ENCODE measurements at regions not wholly inside any gene's neighbourhood (a gene's known extent, or its start where the extent isn't known, plus 50 kb on each side); places are given as distances from the start of the nearest gene placed in this dataset.

DNA sequence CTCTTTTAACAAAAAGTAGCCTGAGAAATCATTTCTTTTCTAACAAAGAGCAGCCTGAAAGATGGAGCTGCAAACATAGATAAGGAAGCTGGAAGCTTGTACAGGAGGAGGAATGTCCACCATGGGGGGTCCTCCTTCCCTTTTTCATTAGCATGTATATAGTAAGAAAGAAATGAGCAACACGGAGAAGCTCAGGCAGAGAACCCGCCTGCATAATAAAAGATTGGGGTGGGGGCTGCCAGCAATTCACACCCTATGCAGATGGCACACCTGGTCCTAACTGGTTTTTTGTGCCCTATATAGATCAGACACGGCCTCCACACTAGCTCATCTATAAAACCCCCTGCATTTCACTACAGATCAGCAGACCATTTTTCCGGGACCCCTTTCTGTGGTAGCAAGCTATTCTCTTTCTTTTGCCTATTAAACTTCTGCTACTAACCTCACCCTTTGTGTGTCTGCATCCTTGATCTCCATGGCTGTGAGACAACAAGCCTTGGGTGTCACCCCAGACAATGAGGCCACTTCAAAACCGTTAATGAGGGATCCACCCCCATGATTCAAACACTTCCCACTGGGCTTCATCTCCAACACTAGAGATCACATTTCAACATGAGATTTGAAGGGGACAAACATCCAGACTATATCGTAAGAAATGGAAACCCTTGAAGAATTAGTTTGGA, 167.5 kb upstream of the FREM2 start:
- DNase-seq (ENCODE audit: low read depth, low spot score), result no peak

DNA sequence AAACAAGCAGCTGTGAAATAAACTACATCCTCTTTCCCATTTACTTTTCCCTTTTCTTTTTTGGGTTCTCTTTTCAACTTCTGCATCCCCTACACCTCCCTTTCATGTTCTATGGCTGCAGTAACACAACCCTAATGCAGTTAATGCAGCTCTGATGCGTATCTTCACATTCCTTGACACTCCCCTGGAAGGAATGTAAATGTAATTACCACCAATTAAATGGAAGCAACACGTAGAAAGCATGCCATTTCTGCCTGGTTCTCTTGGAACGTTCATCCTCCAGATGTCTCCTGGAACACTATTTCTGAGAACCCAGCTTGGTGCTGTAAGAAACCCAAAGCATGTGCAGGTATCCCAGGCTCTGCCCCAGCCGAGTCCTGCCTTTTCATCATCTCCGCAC, 166.8 kb upstream of the FREM2 start:
- no peak for DNase-seq (ENCODE audit: low read depth, low spot score)

DNA sequence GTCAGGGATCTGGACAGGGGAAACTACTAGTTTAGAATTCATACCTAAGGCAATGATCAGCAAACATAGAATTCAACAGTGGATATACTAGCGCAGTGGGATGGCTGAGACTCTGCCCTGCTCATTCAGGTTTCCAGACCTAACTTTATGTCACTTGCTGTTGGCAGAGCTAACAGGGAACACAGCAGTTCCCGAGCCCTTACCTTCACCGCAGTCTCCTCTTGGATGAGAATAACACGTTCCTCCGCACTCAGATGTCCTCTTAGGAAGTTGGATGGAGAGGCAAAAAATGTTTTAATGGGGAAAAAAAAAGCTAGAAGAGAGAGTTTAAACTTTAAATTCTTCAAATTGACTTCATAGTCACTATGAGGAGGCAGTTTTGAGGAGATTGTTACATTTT, 159.7 kb upstream of the FREM2 start:
- no peak for DNase-seq (ENCODE audit: low read depth, low spot score)

DNA sequence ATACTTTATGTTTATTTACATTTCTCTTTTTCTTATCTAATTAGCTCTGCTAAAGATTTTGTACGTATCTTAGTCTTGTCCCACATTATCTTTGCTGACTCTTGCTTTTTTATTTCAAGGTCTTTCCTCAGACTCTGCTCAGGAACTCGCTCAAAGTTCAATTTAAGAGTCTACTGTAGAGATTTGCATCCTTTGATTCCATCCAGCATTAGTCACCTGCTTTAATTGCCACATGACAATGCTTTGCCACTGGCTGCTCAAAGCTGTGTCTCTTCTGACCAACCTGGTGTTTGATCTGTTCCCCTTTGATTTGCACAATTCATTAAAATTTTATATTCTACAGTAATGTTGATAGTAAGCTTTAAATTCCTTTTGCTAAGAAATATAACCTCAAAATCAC, 157.9 kb upstream of the FREM2 start:
- no peak for DNase-seq (ENCODE audit: low read depth, low spot score)

DNA sequence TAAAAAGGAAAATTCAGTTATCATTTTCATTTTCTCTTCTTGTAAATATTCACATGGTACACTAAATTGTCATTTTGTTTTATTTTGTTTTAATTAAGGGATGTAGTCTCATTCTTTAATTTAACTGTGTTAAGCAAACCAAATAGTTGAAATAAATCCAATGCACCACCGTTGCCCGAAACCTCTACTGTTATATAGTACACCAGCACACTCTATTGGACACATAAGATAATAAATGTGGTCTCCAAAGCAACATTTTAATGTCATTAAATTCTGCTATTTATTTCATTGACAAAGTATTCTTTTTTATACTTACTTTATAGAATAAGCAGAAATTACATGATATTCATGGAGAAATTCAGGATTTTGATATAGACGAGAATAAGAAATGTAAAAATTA, 156.4 kb upstream of the FREM2 start:
- no peak for DNase-seq (ENCODE audit: low read depth, low spot score)

DNA sequence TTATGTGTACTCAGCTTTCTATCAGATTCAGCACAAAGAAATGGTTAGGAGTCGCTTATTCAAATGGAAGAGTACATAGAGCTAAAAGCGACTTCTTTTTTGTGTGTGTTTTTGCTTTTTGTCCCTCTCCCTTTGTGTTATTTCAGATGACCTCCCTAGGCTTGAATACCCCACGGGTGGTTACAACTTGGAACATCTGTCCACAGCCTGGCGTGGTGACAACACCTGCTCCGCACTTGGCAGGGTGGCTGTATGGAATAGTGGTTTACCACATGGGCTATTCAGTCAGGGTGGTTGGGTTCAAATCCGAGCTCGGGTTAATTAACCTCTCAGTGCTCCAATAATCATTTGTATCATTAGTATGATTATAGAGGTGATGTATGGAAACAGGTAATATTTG, 151.6 kb upstream of the FREM2 start:
- no peak for DNase-seq (ENCODE audit: low read depth, low spot score)

DNA sequence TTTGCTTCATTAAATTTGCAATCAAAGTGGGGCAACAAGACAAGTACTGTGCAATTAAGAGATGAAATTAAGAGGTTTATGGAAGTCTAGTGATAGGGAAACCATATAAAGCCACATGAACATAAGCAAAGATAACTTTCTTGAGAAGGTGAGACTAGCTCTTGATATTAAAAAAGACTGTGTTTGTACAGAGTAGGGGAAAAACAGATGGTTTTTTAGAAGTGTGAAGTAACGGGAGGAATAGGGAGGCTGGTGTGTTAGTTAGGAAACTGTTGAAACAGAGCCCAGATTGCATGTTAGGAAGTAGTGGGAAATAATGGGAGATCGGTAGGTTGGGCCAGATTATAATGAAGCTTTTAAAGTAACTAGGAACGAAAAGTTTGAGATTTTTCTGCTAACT, 149.8 kb upstream of the FREM2 start:
- DNase-seq (ENCODE audit: low read depth, low spot score), result no peak

DNA sequence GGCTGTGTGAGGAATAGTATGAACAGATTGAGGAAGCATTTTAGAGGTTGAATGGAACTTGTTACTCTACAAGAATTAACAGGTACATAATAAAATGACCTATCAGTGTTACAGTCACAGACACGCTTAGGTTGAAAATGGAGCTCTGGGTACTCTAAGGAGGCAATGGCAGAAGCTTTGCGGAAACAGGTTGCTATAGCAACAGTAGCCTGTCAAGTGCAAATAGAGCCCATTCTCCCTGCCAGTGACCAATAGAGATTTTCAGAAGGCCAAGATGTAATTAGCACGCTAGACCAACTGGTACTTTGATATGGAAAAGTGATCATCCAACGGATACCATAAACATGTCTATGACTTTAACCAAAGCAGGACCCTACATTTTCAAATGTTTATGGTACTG, 148.5 kb upstream of the FREM2 start:
- peak; percentile 33 for DNase-seq (ENCODE audit: low read depth, low spot score)

DNA sequence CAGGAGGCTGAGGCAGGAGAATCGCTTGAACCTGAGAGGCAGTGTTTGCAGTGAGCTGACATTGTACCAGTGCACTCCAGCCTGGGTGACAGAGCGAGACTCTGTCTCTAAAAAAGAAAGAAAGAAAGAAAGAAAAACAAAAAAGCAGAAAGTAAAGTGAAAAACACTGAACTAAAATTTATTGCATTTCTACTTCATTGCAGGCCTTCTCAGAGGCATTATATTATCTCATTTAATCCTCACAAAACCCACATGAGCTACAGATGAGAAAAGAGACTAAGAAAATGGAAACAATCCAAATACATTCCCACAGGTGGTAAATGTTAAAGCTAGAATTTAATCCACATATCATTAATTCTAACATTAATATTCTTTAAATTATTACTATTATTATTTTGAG, 147.2 kb upstream of the FREM2 start:
- no peak for DNase-seq (ENCODE audit: low read depth, low spot score)

DNA sequence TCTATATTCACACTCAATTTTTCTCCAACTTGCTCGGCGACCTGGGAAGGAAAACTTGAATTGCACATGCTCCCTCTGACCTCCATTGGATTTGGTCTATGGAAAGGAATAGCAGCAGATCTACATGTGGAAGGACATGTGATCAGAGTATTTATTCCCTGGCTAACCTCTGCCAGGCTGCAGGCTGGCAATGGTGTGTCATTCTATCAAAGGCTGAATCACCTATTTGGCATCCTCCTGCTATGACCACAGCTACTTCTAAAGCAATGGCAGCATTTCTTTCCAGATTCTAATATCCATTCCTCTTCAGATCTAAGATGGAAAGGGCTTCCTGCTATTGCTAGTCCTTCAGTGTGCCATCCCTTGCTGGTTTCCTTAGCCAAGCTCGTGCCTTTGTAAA, 144.3 kb upstream of the FREM2 start:
- DNase-seq (ENCODE audit: low read depth, low spot score), result no peak

DNA sequence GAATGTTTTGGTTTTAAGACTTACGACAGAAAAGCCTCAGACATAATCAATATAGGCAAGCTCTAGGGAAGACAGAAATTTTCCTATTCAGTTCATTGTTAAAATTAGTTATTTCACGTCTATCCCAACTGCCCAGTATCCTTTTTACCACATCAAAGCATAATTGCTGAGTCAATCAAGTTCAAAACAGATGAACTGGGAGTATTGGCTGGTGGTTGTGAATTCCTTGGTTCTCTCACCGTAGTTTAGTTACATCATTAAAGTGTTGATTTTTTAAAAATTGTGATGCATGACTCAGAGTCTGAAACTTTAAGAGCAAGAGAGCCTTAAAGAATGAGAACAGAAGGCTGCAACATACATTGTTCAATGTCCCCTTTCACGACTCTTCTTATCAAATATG, 143.3 kb upstream of the FREM2 start:
- no peak for DNase-seq (ENCODE audit: low read depth, low spot score)

DNA sequence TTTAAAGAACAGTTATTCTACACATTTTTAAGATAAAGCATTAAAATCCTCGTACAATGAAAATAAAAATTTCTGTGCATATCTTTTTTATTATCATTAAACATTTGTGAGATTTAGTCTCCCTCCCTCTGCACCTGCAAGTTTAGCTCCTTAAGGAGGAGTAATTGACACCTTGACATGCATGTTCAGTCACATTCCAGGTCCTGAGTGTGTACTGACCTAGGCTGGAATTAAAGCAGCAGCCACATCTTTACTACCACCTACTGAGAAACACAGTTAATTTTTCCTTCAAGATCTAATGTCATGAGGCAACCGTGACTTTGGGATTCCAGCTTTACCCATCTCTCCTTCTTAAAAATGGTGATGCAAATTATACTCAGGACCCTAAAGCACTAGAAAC, 123.1 kb upstream of the FREM2 start:
- DNase-seq (ENCODE audit: low read depth, low spot score), result no peak

DNA sequence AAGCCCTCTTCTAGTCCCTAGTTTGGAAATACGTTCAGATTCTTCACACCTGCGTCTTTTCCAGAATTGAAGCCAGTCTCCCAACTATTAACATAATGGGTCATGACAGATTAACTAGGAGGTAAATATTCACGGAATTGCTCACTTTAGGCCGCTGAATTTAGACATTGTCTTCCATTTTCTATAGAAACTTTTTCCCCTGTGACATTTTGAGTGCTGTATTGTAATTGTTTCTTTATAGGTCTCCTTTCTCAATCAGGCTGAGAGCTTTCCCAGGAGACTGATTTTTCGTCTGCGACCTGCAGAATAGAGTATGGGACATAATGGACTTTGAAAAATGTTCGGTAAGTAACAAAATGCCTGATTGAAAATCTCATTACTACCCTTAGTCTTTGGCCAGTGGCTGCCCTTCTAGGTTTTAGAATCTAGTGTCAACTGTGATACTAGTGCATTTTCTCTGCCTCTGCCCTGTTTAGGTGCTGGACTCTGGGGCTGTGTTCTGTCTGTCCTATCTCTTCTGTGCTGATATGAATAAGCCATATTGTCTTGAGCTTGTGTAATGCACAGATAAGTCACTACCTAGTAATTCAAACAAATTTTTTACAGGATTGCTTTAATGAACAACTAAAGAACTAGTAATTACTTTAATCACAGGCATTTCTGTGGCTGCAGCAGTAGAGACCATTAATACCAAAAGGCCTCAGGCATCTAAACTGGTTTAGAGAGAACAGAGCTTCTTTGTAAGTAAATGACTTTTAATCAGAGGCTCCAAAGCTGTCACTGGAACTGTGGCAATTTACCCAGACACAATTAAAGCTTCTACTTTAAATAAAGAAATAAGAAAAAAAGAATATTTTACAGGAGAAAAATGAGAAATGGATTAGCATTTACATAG, 122.4 kb upstream of the FREM2 start:
- no peak for DNase-seq (ENCODE audit: low read depth, low spot score)

DNA sequence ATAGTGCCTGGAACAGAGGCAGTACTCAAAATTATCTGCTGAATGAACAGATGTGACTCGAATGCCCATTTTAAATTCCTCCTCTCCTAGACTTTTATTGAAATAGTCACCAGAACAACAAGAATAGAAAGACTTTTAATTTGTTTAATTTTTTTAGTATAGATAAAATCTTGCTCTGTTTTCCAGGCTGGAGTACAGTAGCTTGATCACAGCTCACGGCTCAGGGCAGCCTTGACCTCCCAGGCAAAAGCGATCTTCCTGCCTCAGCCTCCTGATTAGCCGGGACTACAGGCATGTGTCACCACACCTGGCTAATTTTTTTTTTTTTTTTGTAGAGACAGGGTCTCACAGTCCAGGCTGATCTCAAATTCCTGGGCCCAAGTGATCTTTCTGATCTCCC, 120.9 kb upstream of the FREM2 start:
- no peak for DNase-seq (ENCODE audit: low read depth, low spot score)

DNA sequence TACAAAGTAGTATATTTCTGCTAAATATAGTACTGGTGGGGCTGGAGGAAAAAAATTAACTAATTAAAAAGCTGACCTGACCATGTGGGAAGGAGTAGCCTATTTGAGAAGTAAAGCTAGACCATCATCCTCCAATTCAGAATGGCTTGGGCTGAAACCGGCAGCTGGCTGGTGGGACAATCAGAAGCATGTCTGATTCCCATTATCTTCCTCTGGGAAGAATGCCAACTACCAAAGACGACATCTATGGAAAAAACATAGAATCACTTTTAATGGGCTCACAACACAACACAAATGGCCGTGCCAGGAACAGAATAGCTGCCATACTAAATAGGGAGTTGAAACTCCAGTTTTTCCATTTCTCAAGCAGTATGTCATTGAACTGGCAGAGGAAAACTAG, 120.4 kb upstream of the FREM2 start:
- no peak for DNase-seq (ENCODE audit: low read depth, low spot score)

DNA sequence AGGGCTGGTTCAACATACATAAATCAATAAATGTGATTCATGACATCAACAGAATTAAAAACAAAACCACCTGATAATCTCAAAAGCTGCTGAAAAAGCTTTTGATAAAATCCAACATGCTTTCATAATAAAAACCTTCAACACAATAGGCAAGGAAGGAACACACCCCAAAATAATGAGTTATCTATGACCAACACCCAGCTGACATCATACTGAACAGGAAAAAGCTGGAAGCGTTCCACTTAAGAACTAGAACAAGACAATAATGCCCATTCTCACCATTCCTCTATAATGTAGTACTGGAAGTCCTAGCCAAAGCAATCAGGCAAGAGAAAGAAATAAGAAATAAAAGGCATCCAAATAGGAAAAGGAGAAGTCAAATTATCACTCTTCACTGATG, 116.2 kb upstream of the FREM2 start:
- DNase-seq (ENCODE audit: low read depth, low spot score), result no peak

DNA sequence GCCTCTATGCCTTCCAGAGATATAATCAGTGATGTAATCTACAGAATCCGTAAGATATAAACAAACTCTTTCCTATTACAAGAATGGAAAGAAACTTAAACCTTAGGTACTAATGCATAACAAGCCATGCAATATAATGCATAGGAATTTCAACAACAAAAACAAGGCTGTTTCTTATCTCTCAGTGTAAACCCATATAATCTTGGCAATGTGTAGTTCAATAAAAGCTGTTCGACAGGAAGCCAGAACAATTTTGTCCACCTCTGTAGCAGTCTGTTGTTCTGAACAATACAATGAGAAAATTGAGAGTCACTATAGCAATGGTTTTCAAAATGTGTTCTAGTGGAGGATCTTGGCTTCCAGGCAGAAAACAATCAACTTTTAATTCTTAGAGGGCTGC, 111.5 kb upstream of the FREM2 start:
- no peak for DNase-seq (ENCODE audit: low read depth, low spot score)

DNA sequence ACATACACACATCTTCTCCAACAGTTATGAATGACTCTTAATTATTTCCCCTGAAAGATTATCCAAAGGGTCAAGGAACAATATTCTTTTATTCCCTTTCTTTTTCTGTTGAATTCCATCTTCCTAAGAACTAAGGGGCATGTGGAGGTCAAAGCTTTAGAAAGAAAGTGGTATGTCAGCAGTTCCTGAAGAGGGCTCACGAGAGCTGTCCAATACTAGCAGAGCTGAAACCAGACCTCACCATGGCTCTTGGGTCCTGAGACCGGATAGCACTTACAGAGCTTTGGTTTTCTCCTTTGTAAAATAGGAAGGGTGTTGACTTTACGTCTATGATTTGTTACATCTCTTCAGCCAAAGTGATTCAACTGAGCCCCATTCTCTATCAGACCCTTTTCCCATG, 109.8 kb upstream of the FREM2 start:
- DNase-seq (ENCODE audit: low read depth, low spot score), result no peak

DNA sequence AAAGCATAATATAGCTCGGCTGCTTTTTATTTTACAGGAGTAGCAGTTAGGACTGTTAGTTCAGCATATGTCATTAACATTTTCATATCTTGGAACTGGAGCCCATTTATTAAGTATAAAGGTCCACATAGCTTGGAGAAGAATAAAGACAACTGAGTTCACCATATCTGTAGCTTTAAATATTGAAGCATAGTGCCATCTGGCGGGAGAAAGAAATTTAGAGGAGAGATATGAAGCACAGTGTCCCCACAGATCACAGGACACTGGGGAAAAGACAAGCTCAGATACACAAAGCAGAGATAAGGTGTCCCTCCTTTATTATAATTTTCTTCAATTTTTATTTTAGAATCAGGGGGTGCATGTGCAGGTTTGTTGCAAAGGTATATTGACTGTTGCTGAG, 104.7 kb upstream of the FREM2 start:
- no peak for DNase-seq (ENCODE audit: low read depth, low spot score)

DNA sequence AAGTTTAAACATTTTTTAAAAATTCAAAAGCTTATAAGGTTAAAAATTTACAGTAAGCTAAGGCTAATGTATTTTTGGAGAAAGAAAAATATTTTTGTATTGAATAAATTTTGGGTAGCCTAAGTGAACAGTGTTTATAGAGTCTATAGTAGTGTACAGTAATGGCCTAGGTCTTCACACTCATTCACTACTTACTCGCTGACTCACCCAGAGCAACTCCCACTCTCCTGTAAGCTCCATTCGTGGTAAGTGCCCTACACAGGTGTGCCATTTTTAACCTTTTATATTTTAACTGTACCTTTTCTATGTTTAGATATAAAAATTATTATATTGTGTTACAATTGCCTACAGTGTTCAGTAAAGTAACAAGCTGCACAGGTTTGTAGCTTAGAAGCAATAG, 96.6 kb upstream of the FREM2 start:
- DNase-seq (ENCODE audit: low read depth, low spot score), result no peak

DNA sequence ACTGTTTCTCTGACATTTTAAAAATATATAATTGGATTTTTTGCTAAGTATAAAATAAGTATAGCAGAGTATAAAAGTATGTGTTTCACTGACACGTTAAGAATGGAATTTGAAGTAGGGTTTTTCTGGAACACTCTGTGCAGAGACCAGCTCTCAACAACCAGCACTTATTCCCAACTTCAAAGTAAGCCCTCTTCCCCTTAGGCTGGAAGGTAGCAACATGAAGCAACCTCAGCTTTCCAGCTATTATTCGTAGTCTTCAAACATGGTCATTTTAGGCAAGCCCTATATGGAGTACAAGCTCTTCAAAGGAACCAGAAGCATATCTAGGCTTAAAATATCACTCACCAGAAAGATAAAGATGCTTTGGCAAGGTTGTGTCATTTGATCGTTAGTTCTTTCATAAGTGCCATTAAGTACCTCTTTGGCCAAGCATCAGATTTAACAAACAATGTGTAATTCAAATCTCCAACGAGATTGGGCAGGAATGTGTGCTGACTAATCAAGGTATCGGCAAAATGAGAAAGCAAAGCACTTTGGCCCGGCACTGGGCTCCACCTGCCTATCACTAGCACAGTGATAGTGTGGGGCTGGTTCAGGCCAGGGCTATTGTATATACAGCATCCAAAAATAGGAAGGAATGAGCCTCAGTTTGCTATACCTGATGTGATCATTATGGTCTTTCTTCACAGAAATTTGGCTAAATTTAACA, 95.9 kb upstream of the FREM2 start:
- no peak for DNase-seq (ENCODE audit: low read depth, low spot score)

DNA sequence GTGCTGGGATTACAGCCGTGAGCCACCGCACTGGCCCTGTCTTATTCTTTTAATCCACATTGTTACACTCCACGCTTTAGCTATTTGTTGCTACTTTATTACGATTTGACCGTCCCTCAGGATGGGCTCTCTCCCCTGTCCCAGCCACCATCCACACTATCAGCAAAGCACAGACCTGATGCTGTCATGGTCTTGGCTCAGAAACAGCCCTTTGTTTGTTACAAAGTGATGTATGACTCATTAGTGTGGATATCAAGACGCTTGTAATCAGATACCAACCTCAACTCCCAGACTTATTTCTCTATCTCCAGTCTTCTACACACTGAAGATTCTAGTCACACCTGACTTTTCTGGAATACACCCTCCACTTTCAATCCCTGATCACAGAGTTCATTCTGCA, 84.6 kb upstream of the FREM2 start:
- no peak for DNase-seq (ENCODE audit: low read depth, low spot score)

All from iPS DF 19.7 (cell line).